K562 (cell line): ENCODE measurements at regions not wholly inside any gene's neighbourhood (a gene's known extent, or its start where the extent isn't known, plus 50 kb on each side); places are given as distances from the start of the nearest gene placed in this dataset.

Experiments
- ATAC-seq: fragments of 200-7000 bp; cut with Tn5 transposase; 3 replicates; pipeline ENCODE4 v1.9.1; 2020; ENCODE audit warnings: moderate library complexity
- BruUV-seq: library from RNA; stranded (reverse); fragments of 400-500 nt; replicated peaks from 2 replicates; lab custom pipeline; 2021; lab: Mats Ljungman, UMichigan
- CTCF ChIA-PET: fragments of 300-600 bp; formaldehyde crosslinking; extraction: SDS; loops from one replicate; lab custom pipeline; 2021; ENCODE audit warnings: low intra/inter-chr PET ratio; lab: Yijun Ruan, JAX
- POLR2A ChIA-PET: fragments of 300-600, 350-650 bp; sonication (Branson Sonifier 250); formaldehyde crosslinking; extraction: SDS; loops from one replicate; lab custom pipeline; 2021; ENCODE audit warnings: antibody characterized with exemption, inconsistent platforms; lab: Yijun Ruan, JAX
- DNase-seq, 4 experiments: peaks; one replicate each; pipeline versions ENCODE4 v3.0.0 to v3.0.0-alpha.2; 2011 to 2018; ENCODE audit warnings: low spot score in 3 of 4, mixed read lengths in 3 of 4; ENCODE audit errors: extremely low read depth in 1 of 4
- FAIRE-seq: peaks from 2 replicates; lab custom pipeline; 2011; peaks lifted over from hg19 to GRCh38; lab: Jason Lieb, UNC
- H2AFZ ChIP-seq: 2 replicates; pipeline ENCODE4 v1.6.0; 2011; ENCODE audit warnings: low read depth, low read length, control low read depth, inconsistent platforms
- H3K27ac ChIP-seq: fragments of 200-600 bp; 3 replicates; pipeline ENCODE4 v1.8.0; 2011; ENCODE audit warnings: low read depth, mild to moderate bottlenecking, control low read depth, inconsistent platforms, low read length, moderate library complexity, mixed read lengths; ENCODE audit errors: extremely low read depth
- H3K27me3 ChIP-seq, 2 experiments: fragments of 300-600 bp in 1 of 2; 2 replicates in 1 of 2; 3 replicates in 1 of 2; pipeline versions ENCODE4 v1.6.0 to v1.8.0; 2011; ENCODE audit warnings: inconsistent platforms in 2 of 2, low read length in 2 of 2, mild to moderate bottlenecking in 1 of 2, mixed read lengths in 1 of 2, moderate library complexity in 1 of 2; ENCODE audit not compliant: control insufficient read depth in 2 of 2, insufficient read depth in 2 of 2
- H3K36me3 ChIP-seq: fragments of 300-600 bp; 3 replicates; pipeline ENCODE4 v1.8.0; 2011; ENCODE audit warnings: mild to moderate bottlenecking, low read length, inconsistent platforms; ENCODE audit not compliant: control insufficient read depth, insufficient read depth
- H3K4me1 ChIP-seq, 2 experiments: fragments of 200-600 bp in 1 of 2; replicated peaks in 1 of 2; 2 replicates in 1 of 2; 3 replicates in 1 of 2; pipeline versions ENCODE4 v1.5.1 to v1.8.0; 2011; ENCODE audit warnings: inconsistent platforms in 2 of 2, low read length in 2 of 2, mild to moderate bottlenecking in 1 of 2, mixed read lengths in 1 of 2, moderate library complexity in 1 of 2; ENCODE audit not compliant: control insufficient read depth in 2 of 2, insufficient read depth in 2 of 2
- H3K4me2 ChIP-seq: 2 replicates; pipeline ENCODE4 v1.6.1; 2011; ENCODE audit warnings: low read length, control low read depth, inconsistent platforms, mixed read lengths; ENCODE audit not compliant: insufficient read depth
- H3K4me3 ChIP-seq: fragments of 200-600 bp; sonication (generic), shearing (Covaris generic); 2 replicates; pipeline ENCODE4 v1.5.1; 2016; ENCODE audit warnings: control low read depth, inconsistent platforms
- H3K79me2 ChIP-seq: fragments of 200-600 bp; 3 replicates; pipeline ENCODE4 v1.8.0; 2011; ENCODE audit warnings: low read length, inconsistent platforms; ENCODE audit not compliant: control insufficient read depth, insufficient read depth
- H3K9ac ChIP-seq, 2 experiments: 2 replicates each; pipeline versions ENCODE4 v1.6.0 to v1.6.1; 2011; ENCODE audit warnings: low read depth in 2 of 2, low read length in 2 of 2, control low read depth in 1 of 2, inconsistent platforms in 1 of 2, mild to moderate bottlenecking in 1 of 2, mixed read lengths in 1 of 2; ENCODE audit not compliant: insufficient read depth in 1 of 2
- H3K9me1 ChIP-seq: one replicate; pipeline ENCODE4 v1.6.0; 2011; ENCODE audit warnings: inconsistent platforms, mild to moderate bottlenecking, low read length, moderate library complexity; ENCODE audit not compliant: control insufficient read depth, insufficient read depth
- H3K9me3 ChIP-seq: replicated peaks from 2 replicates; pipeline ENCODE4 v1.5.1; 2011; ENCODE audit warnings: low read depth, low read length, inconsistent platforms; ENCODE audit not compliant: control insufficient read depth, insufficient read depth
- H4K20me1 ChIP-seq: replicated peaks from 2 replicates; pipeline ENCODE4 v1.6.1; 2011; ENCODE audit warnings: low read length, inconsistent platforms, mixed read lengths; ENCODE audit not compliant: control insufficient read depth, insufficient read depth
- ARID1B ChIP-seq: fragments of 450-650 bp; IDR thresholded peaks from 2 replicates; pipeline ENCODE4 v1.6.1; 2016; ENCODE audit warnings: antibody characterized with exemption, mild to moderate bottlenecking, inconsistent platforms
- KLF1 ChIP-seq: fragments of 450-650 bp; IDR thresholded peaks from 2 replicates; pipeline ENCODE4 v1.6.1; 2016; ENCODE audit warnings: missing genetic modification characterization, missing compliant biosample characterization
- PBX2 ChIP-seq, 2 experiments: IDR thresholded peaks in 1 of 2; conservative IDR thresholded peaks in 1 of 2; 2 replicates each; pipeline ENCODE4 v1.6.1; 2016; ENCODE audit warnings: low read depth in 2 of 2, mild to moderate bottlenecking in 1 of 2, missing compliant biosample characterization in 1 of 2, missing genetic modification characterization in 1 of 2, moderate library complexity in 1 of 2
- ZNF316 ChIP-seq: fragments of 450-650 bp; IDR thresholded peaks from 2 replicates; pipeline ENCODE4 v1.6.1; 2016
- WGBS: fragments of 100-300 bp; shearing (Covaris generic); methylation state at CpG from one replicate; pipeline ENCODE4 v1.1.6; 2016; ENCODE audit warnings: low coverage, mixed read lengths; ENCODE audit not compliant: insufficient coverage; ENCODE audit errors: missing lambda C conversion rate; 5-methylcytosine and 5-hydroxymethylcytosine counted together
- in situ Hi-C: fragments of 300-500 bp; cut with MboI; formaldehyde crosslinking; loops from 4 replicates; pipeline ENCODE4 v1.15.0; 2018; ENCODE audit warnings: inconsistent platforms, mixed read lengths
- intact Hi-C: fragments of 100-400 bp; cut with micrococcal nuclease; formaldehyde crosslinking; loops from 2 replicates; pipeline ENCODE4 v1.14.2; 2022

- Histone ChIP-seq H3K9me3 (no peaks in the 10 kb centered on the region), H3K4me2 (no peak overlapping the region), H3K36me3 (no peaks in the 10 kb centered on the region), H3K4me3 (no peak overlapping the region), H3K9ac (no peak overlapping the region), H3K79me2 (no peaks in the 10 kb centered on the region), H3K4me1 (no peaks in the 10 kb centered on the region), H3K27me3 (no peaks in the 10 kb centered on the region), H4K20me1 (no peaks in the 10 kb centered on the region), H3K27ac (no peak overlapping the region), H2AFZ (no peak overlapping the region), H3K9me1 (no peaks in the 10 kb centered on the region)
- intact Hi-C loops (no loop called here), in situ Hi-C loops (no loop called here)
- ChIA-PET POLR2A (no interaction called here), CTCF (no interaction called here)
- FAIRE-seq (no peak), DNase-seq (no peak), ATAC-seq (no peak)
- BruUV-seq, result no TSS peak
- 63% methylated on average over 2 of the region's 4 CpGs for WGBS
- TF ChIP-seq ZNF316, result peak; percentile 18; the same call in 1 of the 2 replicates
- TF ChIP-seq ARID1B, result no peak
Observed at GRCh38 chr9:73871636-73872035, 625.5 kb upstream of the RORB start.

GRCh38 chr9:73872701-73873100 lies 624.4 kb upstream of the RORB start:
- H3K4me3 ChIP-seq, result no peak overlapping the region
- H4K20me1 ChIP-seq, result no peaks in the 10 kb centered on the region
- intact Hi-C loops (no loop called here), in situ Hi-C loops (no loop called here)
- no peaks in the 10 kb centered on the region for H3K79me2 ChIP-seq
- H3K9me1 ChIP-seq, result no peaks in the 10 kb centered on the region
- CTCF ChIA-PET, result no interaction called here
- no peak overlapping the region for H3K27ac ChIP-seq
- no peaks in the 10 kb centered on the region for H3K4me1 ChIP-seq
- TF ChIP-seq KLF1, result no peak
- TF ChIP-seq PBX2 (CRISPR knock-in tag; IDR thresholded peaks at IDR 0.05; ENCODE audit: low read depth), result no peak
- peak; percentile 63 for TF ChIP-seq PBX2 (tag; conservative IDR thresholded peaks at IDR 0.05; ENCODE audit: low read depth)
- no peaks in the 10 kb centered on the region for H3K36me3 ChIP-seq
- POLR2A ChIA-PET, result no interaction called here
- 46% methylated on average over 6 of the region's 6 CpGs for WGBS
- DNase-seq, result no peak
- H2AFZ ChIP-seq, result no peak overlapping the region
- BruUV-seq, result no TSS peak
- no peak overlapping the region for H3K4me2 ChIP-seq
- H3K27me3 ChIP-seq, result no peaks in the 10 kb centered on the region
- ATAC-seq, result no peak
- FAIRE-seq, result no peak
- no peaks in the 10 kb centered on the region for H3K9me3 ChIP-seq
- no peak overlapping the region for H3K9ac ChIP-seq
